CD14-positive monocyte (primary cell): ENCODE measurements at regions not wholly inside any gene's neighbourhood (a gene's known extent, or its start where the extent isn't known, plus 50 kb on each side); places are given as distances from the start of the nearest gene placed in this dataset.

Experiments
- DNase-seq, 3 donors: peaks; one replicate each; pipeline ENCODE4 v3.0.0-alpha.2; 2011 to 2022
- H2AFZ ChIP-seq: 2 replicates; pipeline ENCODE4 v1.6.0; 2012; ENCODE audit warnings: mild to moderate bottlenecking, low read depth, low read length, inconsistent platforms; ENCODE audit not compliant: insufficient read depth, poor library complexity, severe bottlenecking
- H3K27ac ChIP-seq, 2 donors: 1 replicate in 1 of 2; 2 replicates in 1 of 2; pipeline ENCODE4 v1.5.1; 2012 to 2013; ENCODE audit warnings: low read length in 2 of 2, control low read depth in 1 of 2, inconsistent platforms in 1 of 2, low read depth in 1 of 2, mild to moderate bottlenecking in 1 of 2
- H3K27me3 ChIP-seq, 2 donors: one replicate each; pipeline versions ENCODE4 v1.6.0 to v1.6.1; 2011 to 2013; ENCODE audit warnings: low read length in 2 of 2; ENCODE audit not compliant: control insufficient read depth in 2 of 2, insufficient read depth in 2 of 2
- H3K36me3 ChIP-seq, 2 donors: replicated peaks in 1 of 2; 1 replicate in 1 of 2; 2 replicates in 1 of 2; pipeline versions ENCODE4 v1.5.1 to v1.6.1; 2012 to 2013; ENCODE audit warnings: low read length in 2 of 2, control low read depth in 1 of 2, inconsistent platforms in 1 of 2, mild to moderate bottlenecking in 1 of 2; ENCODE audit not compliant: insufficient read depth in 2 of 2, control insufficient read depth in 1 of 2
- H3K4me1 ChIP-seq, 2 donors: 1 replicate in 1 of 2; 2 replicates in 1 of 2; pipeline versions ENCODE4 v1.5.1 to v1.6.1; 2012 to 2013; ENCODE audit warnings: low read length in 2 of 2, control low read depth in 1 of 2, inconsistent platforms in 1 of 2, mild to moderate bottlenecking in 1 of 2, moderate library complexity in 1 of 2; ENCODE audit not compliant: insufficient read depth in 2 of 2, control insufficient read depth in 1 of 2
- H3K4me2 ChIP-seq: replicated peaks from 2 replicates; pipeline ENCODE3; 2012; ENCODE audit warnings: low read length, moderate library complexity, mild to moderate bottlenecking; ENCODE audit not compliant: poor library complexity, severe bottlenecking; ENCODE audit errors: extremely low read depth
- H3K4me3 ChIP-seq, 3 experiments: fragments of 200-600 bp in 1 of 3; sonication (generic) in 1 of 3; replicated peaks in 1 of 3; 1 replicate in 2 of 3; 2 replicates in 1 of 3; pipeline ENCODE4 v1.5.1; 2011 to 2013; ENCODE audit warnings: low read length in 3 of 3, mild to moderate bottlenecking in 3 of 3, control low read depth in 2 of 3, low read depth in 2 of 3, inconsistent platforms in 1 of 3, moderate library complexity in 1 of 3
- H3K79me2 ChIP-seq: 2 replicates; pipeline ENCODE4 v1.6.0; 2012; ENCODE audit warnings: mild to moderate bottlenecking, control low read depth, inconsistent platforms, low read length, moderate library complexity; ENCODE audit not compliant: insufficient read depth
- H3K9ac ChIP-seq: 2 replicates; pipeline ENCODE4 v1.6.0; 2017; ENCODE audit warnings: low read length, mild to moderate bottlenecking; ENCODE audit not compliant: insufficient read depth, poor library complexity, severe bottlenecking
- H3K9me3 ChIP-seq, 2 donors: replicated peaks in 1 of 2; 1 replicate in 1 of 2; 2 replicates in 1 of 2; pipeline versions ENCODE4 v1.5.1 to v1.6.1; 2012 to 2013; ENCODE audit warnings: low read length in 2 of 2, control low read depth in 1 of 2; ENCODE audit not compliant: control insufficient read depth in 1 of 2, insufficient read depth in 1 of 2
- H4K20me1 ChIP-seq: 2 replicates; pipeline ENCODE4 v1.6.0; 2012; ENCODE audit warnings: mild to moderate bottlenecking, low read length, control low read depth, moderate library complexity; ENCODE audit not compliant: insufficient read depth
- H3K27ac Mint-ChIP-seq, 7 donors: one replicate each; pipeline ENCODE4 v1.8.0; 2020; ENCODE audit warnings: mild to moderate bottlenecking in 7 of 7, mixed read lengths in 7 of 7, moderate library complexity in 6 of 7, inconsistent platforms in 2 of 7
- H3K27me3 Mint-ChIP-seq, 3 donors: one replicate each; pipeline ENCODE4 v1.8.0; 2021 to 2022; ENCODE audit warnings: low read depth in 3 of 3, mild to moderate bottlenecking in 3 of 3, mixed read lengths in 3 of 3, moderate library complexity in 3 of 3, inconsistent platforms in 1 of 3
- H3K36me3 Mint-ChIP-seq, 2 donors: one replicate each; pipeline ENCODE4 v1.8.0; 2020; ENCODE audit warnings: mixed read lengths in 2 of 2, inconsistent platforms in 1 of 2, mild to moderate bottlenecking in 1 of 2
- H3K4me1 Mint-ChIP-seq: one replicate; pipeline ENCODE4 v1.8.0; 2020; ENCODE audit warnings: mild to moderate bottlenecking, mixed read lengths
- H3K4me3 Mint-ChIP-seq, 2 donors: one replicate each; pipeline ENCODE4 v1.8.0; 2020; ENCODE audit warnings: mild to moderate bottlenecking in 2 of 2, mixed read lengths in 2 of 2, moderate library complexity in 1 of 2
- H3K9me3 Mint-ChIP-seq, 7 donors: one replicate each; pipeline ENCODE4 v1.8.0; 2020 to 2022; ENCODE audit warnings: mixed read lengths in 7 of 7, mild to moderate bottlenecking in 6 of 7, moderate library complexity in 6 of 7, inconsistent platforms in 2 of 7
- WGBS: methylation state at CpG from one replicate; pipeline ENCODE4 v1.1.5; 2013; ENCODE audit warnings: missing lambda C conversion rate; ENCODE audit not compliant: insufficient coverage; 5-methylcytosine and 5-hydroxymethylcytosine counted together
- intact Hi-C, 2 donors: fragments of 100-400 bp; cut with micrococcal nuclease; formaldehyde crosslinking; loops; one replicate each; pipeline versions ENCODE4 v1.15.0 to v1.15.1; 2023
- TF ChIP-seq, protein P1 (sequence below): fragments of 200-600 bp; IDR thresholded peaks from one replicate; pipeline ENCODE4 v1.8.0; 2022; ENCODE audit warnings: antibody characterized with exemption, mild to moderate bottlenecking

DNA sequence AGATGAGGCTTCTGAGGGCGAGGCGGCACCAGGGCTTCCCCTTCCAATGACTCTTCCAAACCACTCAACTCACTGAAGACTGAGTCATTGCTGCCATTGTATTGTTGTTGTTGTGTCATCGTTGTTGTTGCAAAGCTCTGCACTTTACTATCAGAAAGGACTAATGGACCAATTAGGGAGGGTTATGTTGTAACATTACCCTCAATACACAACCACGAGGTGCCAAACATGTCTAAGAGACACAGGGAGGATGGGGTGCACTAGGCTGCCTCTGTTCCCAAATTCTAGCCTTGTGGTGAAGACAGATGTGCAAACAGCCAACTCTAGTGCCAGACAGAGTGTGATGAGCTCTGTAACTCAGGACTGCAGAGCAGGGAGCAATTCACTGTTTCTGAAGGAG, 1075.2 kb downstream of the UQCRFS1 start:
- peaks cover 16 to 46% (median 31%) of the 10 kb centered on the region in 7 donors for H3K9me3 Mint-ChIP-seq

GRCh38 chr19:28136796-28137195, 1076.2 kb downstream of the UQCRFS1 start:
- H3K79me2 ChIP-seq = no peaks in the 10 kb centered on the region

More for the DNA sequence above, 1075.2 kb downstream of the UQCRFS1 start:
- H3K4me1 Mint-ChIP-seq = no peaks in the 10 kb centered on the region
- Histone ChIP-seq H3K4me3 (no peak overlapping the region), H3K4me2 (no peak overlapping the region), H3K4me1 (no peaks in the 10 kb centered on the region), H3K9ac (no peak overlapping the region), H3K79me2 (no peaks in the 10 kb centered on the region), H3K27ac (no peak overlapping the region), H4K20me1 (no peaks in the 10 kb centered on the region), H3K27me3 (no peaks in the 10 kb centered on the region), H3K36me3 (no peaks in the 10 kb centered on the region), H2AFZ (no peak overlapping the region), H3K9me3 (peaks cover 33 to 44% of the 10 kb centered on the region in 2 donors)
- H3K27ac Mint-ChIP-seq = no peak overlapping the region
- DNase-seq = no peak
- WGBS = no CpG with 5 or more reads among the region's 4 CpGs
- TF ChIP-seq, protein P1, sequence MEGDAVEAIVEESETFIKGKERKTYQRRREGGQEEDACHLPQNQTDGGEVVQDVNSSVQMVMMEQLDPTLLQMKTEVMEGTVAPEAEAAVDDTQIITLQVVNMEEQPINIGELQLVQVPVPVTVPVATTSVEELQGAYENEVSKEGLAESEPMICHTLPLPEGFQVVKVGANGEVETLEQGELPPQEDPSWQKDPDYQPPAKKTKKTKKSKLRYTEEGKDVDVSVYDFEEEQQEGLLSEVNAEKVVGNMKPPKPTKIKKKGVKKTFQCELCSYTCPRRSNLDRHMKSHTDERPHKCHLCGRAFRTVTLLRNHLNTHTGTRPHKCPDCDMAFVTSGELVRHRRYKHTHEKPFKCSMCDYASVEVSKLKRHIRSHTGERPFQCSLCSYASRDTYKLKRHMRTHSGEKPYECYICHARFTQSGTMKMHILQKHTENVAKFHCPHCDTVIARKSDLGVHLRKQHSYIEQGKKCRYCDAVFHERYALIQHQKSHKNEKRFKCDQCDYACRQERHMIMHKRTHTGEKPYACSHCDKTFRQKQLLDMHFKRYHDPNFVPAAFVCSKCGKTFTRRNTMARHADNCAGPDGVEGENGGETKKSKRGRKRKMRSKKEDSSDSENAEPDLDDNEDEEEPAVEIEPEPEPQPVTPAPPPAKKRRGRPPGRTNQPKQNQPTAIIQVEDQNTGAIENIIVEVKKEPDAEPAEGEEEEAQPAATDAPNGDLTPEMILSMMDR = no peak
- intact Hi-C loops = no loop called here
- no peaks in the 10 kb centered on the region for H3K36me3 Mint-ChIP-seq
- H3K4me3 Mint-ChIP-seq = no peak overlapping the region
- H3K27me3 Mint-ChIP-seq = peaks cover 0 to 2% (median 1%) of the 10 kb centered on the region in 3 donors

More at GRCh38 chr19:28136796-28137195, 1076.2 kb downstream of the UQCRFS1 start:
- intact Hi-C loops = no loop called here
- H4K20me1 ChIP-seq = no peaks in the 10 kb centered on the region
- Mint-ChIP-seq H3K9me3 (peaks cover 12 to 42% (median 30%) of the 10 kb centered on the region in 7 donors), H3K27ac (no peak overlapping the region), H3K4me3 (no peak overlapping the region), H3K4me1 (no peaks in the 10 kb centered on the region), H3K27me3 (peaks cover 0 to 2% (median 0%) of the 10 kb centered on the region in 3 donors), H3K36me3 (no peaks in the 10 kb centered on the region)
- H3K27ac ChIP-seq = no peak overlapping the region
- no peaks in the 10 kb centered on the region for H3K27me3 ChIP-seq
- WGBS = 50% methylated on average over 1 of the region's 2 CpGs
- H3K9me3 ChIP-seq = peaks cover 36 to 46% of the 10 kb centered on the region in 2 donors
- H2AFZ ChIP-seq = no peak overlapping the region
- no peaks in the 10 kb centered on the region for H3K4me1 ChIP-seq
- no peak overlapping the region for H3K9ac ChIP-seq
- H3K4me3 ChIP-seq = no peak overlapping the region
- TF ChIP-seq, protein P1 = no peak
- no peak for DNase-seq
- no peaks in the 10 kb centered on the region for H3K36me3 ChIP-seq
- H3K4me2 ChIP-seq = no peak overlapping the region
